GM18505 (cell line): ENCODE measurements at regions not wholly inside any gene's neighbourhood (a gene's known extent, or its start where the extent isn't known, plus 50 kb on each side); places are given as distances from the start of the nearest gene placed in this dataset.

ENCODE experiments used
- ATAC-seq: cut with Tn5 transposase; IDR thresholded peaks from one replicate; pipeline ENCODE4 v1.9.1; 2021; ENCODE audit not compliant: unreplicated experiment
- POLR2A ChIP-seq: IDR thresholded peaks from 4 replicates; pipeline ENCODE4 v1.6.1; 2011; ENCODE audit warnings: borderline replicate concordance; ENCODE audit not compliant: insufficient read depth, insufficient read length; ENCODE audit errors: extremely low read depth

DNA sequence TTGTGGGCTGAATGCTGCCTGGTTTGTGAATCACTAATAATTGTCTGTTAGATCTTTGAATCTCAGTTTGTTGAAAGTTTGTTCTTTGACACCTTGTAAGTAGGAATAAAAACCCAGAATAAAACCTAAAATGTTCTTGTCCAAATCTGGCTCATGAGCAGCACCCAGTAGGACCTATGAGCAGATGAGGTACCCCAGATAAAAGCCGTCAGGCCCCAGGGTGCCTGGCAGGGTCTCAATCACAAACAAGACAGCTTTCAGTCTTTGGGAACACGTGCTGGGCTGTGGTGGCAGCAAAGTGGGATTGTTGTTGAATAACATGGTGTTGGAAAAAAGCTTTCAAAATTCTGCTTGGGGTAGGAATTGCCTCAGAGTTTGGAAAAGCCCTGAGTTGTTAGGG lies 52.1 kb upstream of the ECI2 start:
- ATAC-seq = no peak
- TF ChIP-seq POLR2A = no peak

DNA sequence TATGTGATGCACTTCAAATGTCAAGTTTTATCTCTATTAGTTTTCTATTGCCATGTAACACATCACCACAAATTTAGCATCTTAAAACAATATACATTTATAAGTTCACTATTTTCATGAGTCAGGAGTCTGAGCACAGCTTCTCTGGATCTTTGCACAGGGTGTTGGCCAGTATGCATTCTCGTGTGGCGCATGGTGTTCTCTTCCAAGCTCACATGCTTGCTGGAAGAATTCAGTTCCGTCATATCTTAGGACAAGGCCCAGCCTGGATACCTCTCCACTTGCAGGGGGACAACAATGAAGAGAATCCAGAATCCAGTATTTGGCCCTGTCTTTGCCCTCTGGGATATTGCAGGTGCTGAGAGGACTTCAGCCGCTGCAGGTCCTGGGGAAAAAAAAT lies 51.0 kb upstream of the ECI2 start:
- ATAC-seq = no peak
- TF ChIP-seq POLR2A = no peak

DNA sequence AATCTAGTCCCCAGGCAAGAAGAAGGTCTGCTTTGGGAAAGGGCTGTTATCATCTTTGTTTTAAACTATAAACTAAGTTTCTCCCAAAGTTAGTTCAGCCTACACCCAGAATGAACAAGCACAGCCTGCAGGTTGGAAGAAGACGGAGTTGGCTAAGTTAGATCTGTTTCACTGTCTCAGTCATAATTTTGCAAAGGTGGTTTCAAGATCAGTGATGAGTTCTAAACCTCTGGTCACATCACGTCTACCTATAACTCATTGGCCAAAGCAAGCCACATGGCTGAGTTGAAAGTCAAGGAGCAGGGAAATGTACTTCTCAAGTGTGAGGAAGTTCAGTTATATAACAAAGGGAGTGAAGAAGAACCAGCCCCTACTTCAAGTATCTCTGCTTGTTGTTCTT lies 50.5 kb upstream of the ECI2 start:
- no peak for TF ChIP-seq POLR2A
- no peak for ATAC-seq

DNA sequence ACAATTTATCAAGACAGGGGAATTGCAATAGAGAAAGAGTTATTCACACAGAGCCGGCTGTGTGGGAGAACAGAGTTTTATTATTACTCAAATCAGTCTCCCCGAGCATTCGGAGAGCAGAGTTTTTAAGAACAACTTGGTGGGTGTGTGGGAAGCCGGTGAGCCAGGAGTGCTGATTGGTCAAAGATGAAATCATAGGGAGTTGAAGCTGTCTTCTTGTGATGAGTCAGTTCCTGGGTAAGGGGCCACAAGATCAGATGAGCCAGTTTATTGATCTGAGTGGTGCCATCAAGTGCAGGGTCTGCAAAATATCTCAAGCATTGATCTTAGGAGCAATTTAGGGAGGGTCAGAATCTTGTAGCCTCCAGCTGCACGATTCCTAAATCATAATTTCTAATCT lies 50.0 kb upstream of the ECI2 start:
- no peak for ATAC-seq
- TF ChIP-seq POLR2A = no peak
